ENCODE measurements at regions not wholly inside any gene's neighbourhood (a gene's known extent, or its start where the extent isn't known, plus 50 kb on each side); places are given as distances from the start of the nearest gene placed in this dataset.

GRCh38 chr3:23078735-23079134 lies 124.4 kb upstream of the UBE2E2 start:
- TF ChIP-seq TFE3 (CRISPR knock-in tag; IDR thresholded peaks at IDR 0.05) (no peak), CTCF (IDR thresholded peaks at IDR 0.05 in 2 of 3, conservative IDR thresholded peaks at IDR 0.05 in 1 of 3; ENCODE audit: insufficient read depth in 2 of 3, low read depth in 1 of 3, low read length in 3 of 3) (no peak), MAX (CRISPR knock-in tag; IDR thresholded peaks at IDR 0.05) (no peak), ATF2 (CRISPR knock-in tag; IDR thresholded peaks at IDR 0.05) (no peak), USF1 (CRISPR knock-in tag; IDR thresholded peaks at IDR 0.05) (no peak), NR2C2 (CRISPR knock-in tag; IDR thresholded peaks at IDR 0.05) (no peak), NR2C2 (tag; IDR thresholded peaks at IDR 0.05) (no peak), HDAC6 (IDR thresholded peaks at IDR 0.05; ENCODE audit: low read depth, low read length) (no peak)
